ENCODE measurements at regions not wholly inside any gene's neighbourhood (a gene's known extent, or its start where the extent isn't known, plus 50 kb on each side); places are given as distances from the start of the nearest gene placed in this dataset.

- ChIA-PET CTCF (ENCODE audit: partially characterized antibody) (interaction anchor here (1.5 kb wide), 1 partner anchor 11 kb away, joined by 3 read pairs; no protein-coding TSS in a partner anchor), POLR2A (ENCODE audit: partially characterized antibody) (no interaction called here)
- no peak overlapping the region for H3K27ac Mint-ChIP-seq
- Histone ChIP-seq H3K4me1 (ENCODE audit: insufficient read depth, low read length) (peaks cover 18% of the 10 kb centered on the region), H3K27me3 (ENCODE audit: insufficient read depth, low read length) (no peaks in the 10 kb centered on the region), H3K4me3 (ENCODE audit: low read length in 2 of 2) (no peak overlapping the region), H3K36me3 (ENCODE audit: insufficient read depth, low read length) (no peaks in the 10 kb centered on the region), H3K9me3 (ENCODE audit: control insufficient read depth in 1 of 2, low read length in 2 of 2) (no peaks in the 10 kb centered on the region), H3K27ac (ENCODE audit: low read depth, low read length) (no peak overlapping the region)
- intact Hi-C loops (cut with micrococcal nuclease), result no loop called here
- H3K27me3 Mint-ChIP-seq, result no peaks in the 10 kb centered on the region
- no peak for DNase-seq
- H3K9me3 Mint-ChIP-seq, result no peaks in the 10 kb centered on the region
- H3K4me1 Mint-ChIP-seq, result peaks cover 14 to 32% (median 20%) of the 10 kb centered on the region in 4 donors
- H3K36me3 Mint-ChIP-seq, result no peaks in the 10 kb centered on the region
- H3K4me3 Mint-ChIP-seq, result no peak overlapping the region
Measured at GRCh38 chr12:75725521-75726111, 214.2 kb upstream of the KRR1 start.

GRCh38 chr12:75724928-75725312, 213.5 kb upstream of the KRR1 start:
- Mint-ChIP-seq H3K27me3 (no peaks in the 10 kb centered on the region), H3K27ac (peak overlapping the region in 1 of 7 donors; percentile 13), H3K4me1 (peaks cover 14 to 32% (median 20%) of the 10 kb centered on the region in 4 donors), H3K9me3 (no peaks in the 10 kb centered on the region), H3K36me3 (no peaks in the 10 kb centered on the region), H3K4me3 (no peak overlapping the region)
- ChIA-PET CTCF (ENCODE audit: partially characterized antibody) (interaction anchor here (1.5 kb wide), 1 partner anchor 12 kb away, joined by 3 read pairs; no protein-coding TSS in a partner anchor), POLR2A (ENCODE audit: partially characterized antibody) (no interaction called here)
- Histone ChIP-seq H3K27me3 (ENCODE audit: insufficient read depth, low read length) (no peaks in the 10 kb centered on the region), H3K4me3 (ENCODE audit: low read length in 2 of 2) (no peak overlapping the region), H3K4me1 (ENCODE audit: insufficient read depth, low read length) (peaks cover 18% of the 10 kb centered on the region), H3K36me3 (ENCODE audit: insufficient read depth, low read length) (no peaks in the 10 kb centered on the region), H3K27ac (ENCODE audit: low read depth, low read length) (no peak overlapping the region), H3K9me3 (ENCODE audit: control insufficient read depth in 1 of 2, low read length in 2 of 2) (no peaks in the 10 kb centered on the region)
- DNase-seq, result no peak
- intact Hi-C loops (cut with micrococcal nuclease), result loop anchor here (5.0 kb wide), 1 partner anchor 213 kb away; the partner anchor contains the start of gene KRR1

GRCh38 chr12:75724307-75724927, 213.0 kb upstream of the KRR1 start:
- DNase-seq, result no peak
- CTCF ChIA-PET (ENCODE audit: partially characterized antibody), result interaction anchor here (1.5 kb wide), 1 partner anchor 13 kb away, joined by 3 read pairs; no protein-coding TSS in a partner anchor
- intact Hi-C loops (cut with micrococcal nuclease), result loop anchor here (5.0 kb wide), 1 partner anchor 212 kb away; the partner anchor contains the start of gene KRR1

GRCh38 chr12:75722714-75723200, 211.3 kb upstream of the KRR1 start:
- POLR2A ChIA-PET (ENCODE audit: partially characterized antibody), result no interaction called here
- intact Hi-C loops (cut with micrococcal nuclease), result loop anchor here (2.0 to 5.0 kb wide), 3 partner anchors 20 to 308 kb away; partner anchors contain the start of genes KRR1 and PHLDA1
- H3K27ac Mint-ChIP-seq, result peak overlapping the region; percentile 27 to 89 (median 76)

More at GRCh38 chr12:75724307-75724927, 213.0 kb upstream of the KRR1 start:
- POLR2A ChIA-PET (ENCODE audit: partially characterized antibody), result no interaction called here
- peaks cover 14 to 32% (median 20%) of the 10 kb centered on the region in 4 donors for H3K4me1 Mint-ChIP-seq
- no peak overlapping the region for H3K27ac ChIP-seq (ENCODE audit: low read depth, low read length)
- no peak overlapping the region for H3K4me3 ChIP-seq (ENCODE audit: low read length in 2 of 2)
- H3K27me3 ChIP-seq (ENCODE audit: insufficient read depth, low read length), result no peaks in the 10 kb centered on the region
- peak overlapping the region in 1 of 7 donors; percentile 13 for H3K27ac Mint-ChIP-seq
- H3K36me3 Mint-ChIP-seq, result no peaks in the 10 kb centered on the region
- H3K4me1 ChIP-seq (ENCODE audit: insufficient read depth, low read length), result peaks cover 18% of the 10 kb centered on the region
- H3K4me3 Mint-ChIP-seq, result no peak overlapping the region
- no peaks in the 10 kb centered on the region for H3K9me3 Mint-ChIP-seq
- no peaks in the 10 kb centered on the region for H3K27me3 Mint-ChIP-seq
- no peaks in the 10 kb centered on the region for H3K36me3 ChIP-seq (ENCODE audit: insufficient read depth, low read length)
- no peaks in the 10 kb centered on the region for H3K9me3 ChIP-seq (ENCODE audit: control insufficient read depth in 1 of 2, low read length in 2 of 2)

GRCh38 chr12:75721796-75722195, 210.4 kb upstream of the KRR1 start:
- Histone ChIP-seq H3K36me3 (ENCODE audit: insufficient read depth, low read length) (no peaks in the 10 kb centered on the region), H3K27ac (ENCODE audit: low read depth, low read length) (no peak overlapping the region), H3K27me3 (ENCODE audit: insufficient read depth, low read length) (no peaks in the 10 kb centered on the region), H3K9me3 (ENCODE audit: control insufficient read depth in 1 of 2, low read length in 2 of 2) (no peaks in the 10 kb centered on the region), H3K4me1 (ENCODE audit: insufficient read depth, low read length) (peaks cover 18% of the 10 kb centered on the region), H3K4me3 (ENCODE audit: low read length in 2 of 2) (no peak overlapping the region)
- POLR2A ChIA-PET (ENCODE audit: partially characterized antibody), result no interaction called here
- DNase-seq, result no peak
- intact Hi-C loops (cut with micrococcal nuclease), result loop anchor here (2.0 to 5.0 kb wide), 3 partner anchors 19 to 309 kb away; partner anchors contain the start of genes KRR1 and PHLDA1
- CTCF ChIA-PET (ENCODE audit: partially characterized antibody), result interaction anchor here (1.3 kb wide), 1 partner anchor 17 kb away, joined by 3 read pairs; no protein-coding TSS in a partner anchor
- H3K36me3 Mint-ChIP-seq, result no peaks in the 10 kb centered on the region
- H3K4me1 Mint-ChIP-seq, result peaks cover 14 to 32% (median 20%) of the 10 kb centered on the region in 4 donors
- H3K27ac Mint-ChIP-seq, result peak overlapping the region in 1 of 7 donors; percentile 6
- no peak overlapping the region for H3K4me3 Mint-ChIP-seq
- no peaks in the 10 kb centered on the region for H3K27me3 Mint-ChIP-seq
- no peaks in the 10 kb centered on the region for H3K9me3 Mint-ChIP-seq

More at GRCh38 chr12:75722714-75723200, 211.3 kb upstream of the KRR1 start:
- CTCF ChIA-PET (ENCODE audit: partially characterized antibody), result no interaction called here
- Mint-ChIP-seq H3K36me3 (no peaks in the 10 kb centered on the region), H3K27me3 (no peaks in the 10 kb centered on the region), H3K4me1 (peaks cover 14 to 32% (median 20%) of the 10 kb centered on the region in 4 donors), H3K4me3 (peak overlapping the region in 4 of 8 donors; percentile 1 to 75 (median 57)), H3K9me3 (no peaks in the 10 kb centered on the region)
- DNase-seq, result peak; percentile 29 to 62 (median 36)
- no peaks in the 10 kb centered on the region for H3K36me3 ChIP-seq (ENCODE audit: insufficient read depth, low read length)
- peaks cover 18% of the 10 kb centered on the region for H3K4me1 ChIP-seq (ENCODE audit: insufficient read depth, low read length)
- no peaks in the 10 kb centered on the region for H3K27me3 ChIP-seq (ENCODE audit: insufficient read depth, low read length)
- H3K9me3 ChIP-seq (ENCODE audit: control insufficient read depth in 1 of 2, low read length in 2 of 2), result no peaks in the 10 kb centered on the region
- H3K27ac ChIP-seq (ENCODE audit: low read depth, low read length), result no peak overlapping the region
- H3K4me3 ChIP-seq (ENCODE audit: low read length in 2 of 2), result no peak overlapping the region

- H3K27me3 Mint-ChIP-seq, result no peaks in the 10 kb centered on the region
- no peaks in the 10 kb centered on the region for H3K9me3 Mint-ChIP-seq
- Histone ChIP-seq H3K4me3 (ENCODE audit: low read length in 2 of 2) (no peak overlapping the region), H3K36me3 (ENCODE audit: insufficient read depth, low read length) (no peaks in the 10 kb centered on the region), H3K27ac (ENCODE audit: low read depth, low read length) (no peak overlapping the region), H3K9me3 (ENCODE audit: control insufficient read depth in 1 of 2, low read length in 2 of 2) (no peaks in the 10 kb centered on the region), H3K4me1 (ENCODE audit: insufficient read depth, low read length) (peaks cover 18% of the 10 kb centered on the region), H3K27me3 (ENCODE audit: insufficient read depth, low read length) (no peaks in the 10 kb centered on the region)
- POLR2A ChIA-PET (ENCODE audit: partially characterized antibody), result no interaction called here
- peak overlapping the region in 3 of 7 donors; percentile 4 to 82 (median 72) for H3K27ac Mint-ChIP-seq
- H3K36me3 Mint-ChIP-seq, result no peaks in the 10 kb centered on the region
- intact Hi-C loops (cut with micrococcal nuclease), result loop anchor here (5.0 kb wide), 1 partner anchor 209 kb away; the partner anchor contains the start of gene KRR1
- CTCF ChIA-PET (ENCODE audit: partially characterized antibody), result interaction anchor here (1.3 kb wide), 1 partner anchor 16 kb away, joined by 3 read pairs; no protein-coding TSS in a partner anchor
- peaks cover 14 to 32% (median 20%) of the 10 kb centered on the region in 4 donors for H3K4me1 Mint-ChIP-seq
- DNase-seq, result no peak
- H3K4me3 Mint-ChIP-seq, result no peak overlapping the region
Measured at GRCh38 chr12:75720812-75721641, 209.6 kb upstream of the KRR1 start.
